C4-2B (cell line): ENCODE measurements at regions not wholly inside any gene's neighbourhood (a gene's known extent, or its start where the extent isn't known, plus 50 kb on each side); places are given as distances from the start of the nearest gene placed in this dataset.

ENCODE experiments used
- H3K27ac ChIP-seq: fragments of 450-650 bp; 2 replicates; pipeline ENCODE4 v1.5.1; 2017
- CTCF ChIP-seq: fragments of 450-650 bp; conservative IDR thresholded peaks from 2 replicates; pipeline ENCODE4 v1.5.1; 2017; ENCODE audit warnings: mild to moderate bottlenecking
- ZFX ChIP-seq: fragments of 450-650 bp; IDR thresholded peaks from 2 replicates; pipeline ENCODE4 v1.6.1; 2017

DNA sequence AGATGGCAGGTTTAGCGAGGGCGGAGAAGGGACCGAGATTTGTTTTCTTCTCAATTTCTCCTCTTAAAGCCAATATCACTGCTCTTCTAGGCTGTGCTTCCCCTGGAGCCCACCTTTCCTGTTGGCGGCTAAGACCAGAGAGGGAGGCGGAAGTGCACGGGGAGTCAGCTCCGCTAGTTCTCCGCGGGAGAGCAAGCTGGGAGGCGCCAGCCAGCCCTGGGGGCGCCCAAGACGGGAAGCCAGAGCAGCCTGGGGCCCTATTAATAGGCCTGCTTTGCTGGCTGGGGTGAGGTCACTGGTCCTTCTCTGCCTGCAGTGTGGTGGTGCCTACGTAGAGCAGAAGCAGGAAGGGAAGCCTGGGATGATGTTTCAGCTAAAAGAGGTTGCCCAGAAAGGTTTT is 61.6 kb downstream of the LSM5 start:
- TF ChIP-seq CTCF (no peak), ZFX (no peak)
- H3K27ac ChIP-seq = no peak overlapping the region

GRCh38 chr7:32427769-32428291 is 62.4 kb downstream of the LSM5 start:
- TF ChIP-seq CTCF (peak; percentile 40; the same call in 1 of the 2 replicates), ZFX (no peak)
- H3K27ac ChIP-seq = no peak overlapping the region

DNA sequence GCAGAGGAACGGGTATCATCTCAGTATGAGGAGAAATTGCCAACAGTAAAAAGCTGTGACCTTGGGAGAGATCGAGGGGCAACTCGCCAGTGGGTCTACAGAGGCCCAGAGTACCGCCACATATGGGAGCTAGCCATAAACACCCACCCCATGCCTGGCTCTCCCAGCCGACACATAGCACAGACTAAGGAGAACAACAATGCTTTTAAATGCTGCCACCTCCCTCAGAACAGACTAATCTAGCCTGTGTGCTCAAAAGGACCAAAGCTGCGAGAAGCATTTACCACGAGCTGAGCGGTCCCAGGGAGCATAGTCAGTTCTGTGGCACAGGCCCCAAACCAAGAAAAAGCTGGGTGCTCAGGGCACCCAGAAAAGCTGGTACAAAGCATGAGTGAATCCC is 73.3 kb downstream of the LSM5 start:
- H3K27ac ChIP-seq = no peak overlapping the region
- no peak for TF ChIP-seq ZFX
- TF ChIP-seq CTCF = no peak

DNA sequence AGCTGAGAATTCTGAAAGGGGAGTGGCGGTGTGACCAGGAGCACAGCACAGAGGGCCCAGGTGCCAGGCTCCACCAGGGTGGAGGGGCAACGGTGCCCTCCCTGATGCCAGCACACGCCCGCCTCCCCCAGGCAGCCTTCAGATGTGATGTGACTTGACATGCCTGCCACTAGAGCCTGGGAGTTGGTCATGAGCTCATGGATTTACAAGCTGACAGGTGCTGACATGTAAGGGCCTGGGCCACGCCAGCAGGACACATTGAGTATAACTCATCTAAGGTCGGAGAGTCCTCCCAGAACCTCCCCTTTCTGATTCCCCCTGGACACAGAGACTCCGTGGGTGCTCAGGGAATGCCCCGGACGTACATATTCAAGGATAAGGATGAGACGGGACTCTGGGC is 74.2 kb downstream of the LSM5 start:
- TF ChIP-seq ZFX = no peak
- no peak for TF ChIP-seq CTCF
- H3K27ac ChIP-seq = no peak overlapping the region

- TF ChIP-seq ZFX = no peak
- TF ChIP-seq CTCF = no peak
- H3K27ac ChIP-seq = no peak overlapping the region
Measured at GRCh38 chr7:32415519-32415918, 74.7 kb downstream of the LSM5 start.

- TF ChIP-seq CTCF (no peak), ZFX (no peak)
- H3K27ac ChIP-seq = no peak overlapping the region
Measured at GRCh38 chr7:32412471-32412870, 77.7 kb downstream of the LSM5 start.

- no peak for TF ChIP-seq CTCF
- no peak for TF ChIP-seq ZFX
- H3K27ac ChIP-seq = no peak overlapping the region
Measured at GRCh38 chr7:32410545-32410944, 79.6 kb downstream of the LSM5 start.
